ENCODE measurements at regions not wholly inside any gene's neighbourhood (a gene's known extent, or its start where the extent isn't known, plus 50 kb on each side); places are given as distances from the start of the nearest gene placed in this dataset.

DNA sequence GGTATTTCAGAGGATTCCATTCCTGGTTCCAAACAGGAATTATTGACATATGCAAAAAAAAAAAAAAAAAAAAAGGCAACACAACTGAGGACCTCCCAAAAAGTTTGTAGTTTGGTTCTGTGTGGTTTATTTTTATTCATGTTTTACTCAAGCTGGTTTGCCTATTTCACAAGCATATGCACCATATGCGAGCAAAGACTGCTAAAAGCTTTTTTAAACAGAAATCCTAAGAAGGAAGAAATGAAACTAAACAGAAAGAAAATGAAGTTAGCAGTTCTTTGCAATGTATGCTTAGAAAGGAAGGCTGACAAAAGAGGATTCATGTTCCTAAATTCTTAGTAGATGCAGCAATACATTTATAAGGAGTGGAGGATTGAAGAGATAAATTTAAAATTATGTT, 487.6 kb upstream of the FLRT2 start:
- TF ChIP-seq BHLHE40 (IDR thresholded peaks at IDR 0.05; ENCODE audit: borderline replicate concordance) (no peak), HDGF (IDR thresholded peaks at IDR 0.05; ENCODE audit: borderline replicate concordance) (no peak), ARNT (IDR thresholded peaks at IDR 0.05) (no peak), FOXM1 (IDR thresholded peaks at IDR 0.05; ENCODE audit: borderline replicate concordance) (no peak), SUZ12 (IDR thresholded peaks at IDR 0.05) (no peak)
